ENCODE measurements at regions not wholly inside any gene's neighbourhood (a gene's known extent, or its start where the extent isn't known, plus 50 kb on each side); places are given as distances from the start of the nearest gene placed in this dataset.

DNA sequence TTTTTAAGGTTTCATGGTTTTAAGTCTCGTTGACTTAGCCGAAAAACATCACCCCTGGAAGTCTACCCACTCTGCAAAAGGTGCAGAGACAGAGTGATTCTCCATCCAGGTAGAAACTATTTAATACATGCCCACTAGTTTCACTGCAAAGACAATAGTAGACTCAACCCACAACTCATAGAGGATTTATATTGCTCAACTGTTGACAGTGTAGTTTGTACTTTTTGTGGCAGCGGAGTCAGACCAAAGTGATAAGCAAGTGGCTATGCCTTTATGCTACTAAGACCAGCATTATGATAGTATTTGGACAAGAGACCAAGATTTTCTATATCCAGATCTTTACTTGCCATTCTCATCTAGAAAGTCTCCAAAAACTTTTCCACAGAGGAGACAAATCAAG, 98.8 kb upstream of the ZBTB20 start:
- no peaks in the 10 kb centered on the region for H3K4me1 Mint-ChIP-seq
- no peaks in the 10 kb centered on the region for H3K27me3 Mint-ChIP-seq (ENCODE audit: low read depth)
- H3K9me3 Mint-ChIP-seq: no peaks in the 10 kb centered on the region
- no peaks in the 10 kb centered on the region for H3K36me3 Mint-ChIP-seq (ENCODE audit: low read depth)
- H3K4me3 Mint-ChIP-seq: no peak overlapping the region
- no peak overlapping the region for H3K27ac Mint-ChIP-seq
- TF ChIP-seq, protein P1, sequence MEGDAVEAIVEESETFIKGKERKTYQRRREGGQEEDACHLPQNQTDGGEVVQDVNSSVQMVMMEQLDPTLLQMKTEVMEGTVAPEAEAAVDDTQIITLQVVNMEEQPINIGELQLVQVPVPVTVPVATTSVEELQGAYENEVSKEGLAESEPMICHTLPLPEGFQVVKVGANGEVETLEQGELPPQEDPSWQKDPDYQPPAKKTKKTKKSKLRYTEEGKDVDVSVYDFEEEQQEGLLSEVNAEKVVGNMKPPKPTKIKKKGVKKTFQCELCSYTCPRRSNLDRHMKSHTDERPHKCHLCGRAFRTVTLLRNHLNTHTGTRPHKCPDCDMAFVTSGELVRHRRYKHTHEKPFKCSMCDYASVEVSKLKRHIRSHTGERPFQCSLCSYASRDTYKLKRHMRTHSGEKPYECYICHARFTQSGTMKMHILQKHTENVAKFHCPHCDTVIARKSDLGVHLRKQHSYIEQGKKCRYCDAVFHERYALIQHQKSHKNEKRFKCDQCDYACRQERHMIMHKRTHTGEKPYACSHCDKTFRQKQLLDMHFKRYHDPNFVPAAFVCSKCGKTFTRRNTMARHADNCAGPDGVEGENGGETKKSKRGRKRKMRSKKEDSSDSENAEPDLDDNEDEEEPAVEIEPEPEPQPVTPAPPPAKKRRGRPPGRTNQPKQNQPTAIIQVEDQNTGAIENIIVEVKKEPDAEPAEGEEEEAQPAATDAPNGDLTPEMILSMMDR (IDR thresholded peaks at IDR 0.05; ENCODE audit: unreplicated experiment in 3 of 3): no peak

DNA sequence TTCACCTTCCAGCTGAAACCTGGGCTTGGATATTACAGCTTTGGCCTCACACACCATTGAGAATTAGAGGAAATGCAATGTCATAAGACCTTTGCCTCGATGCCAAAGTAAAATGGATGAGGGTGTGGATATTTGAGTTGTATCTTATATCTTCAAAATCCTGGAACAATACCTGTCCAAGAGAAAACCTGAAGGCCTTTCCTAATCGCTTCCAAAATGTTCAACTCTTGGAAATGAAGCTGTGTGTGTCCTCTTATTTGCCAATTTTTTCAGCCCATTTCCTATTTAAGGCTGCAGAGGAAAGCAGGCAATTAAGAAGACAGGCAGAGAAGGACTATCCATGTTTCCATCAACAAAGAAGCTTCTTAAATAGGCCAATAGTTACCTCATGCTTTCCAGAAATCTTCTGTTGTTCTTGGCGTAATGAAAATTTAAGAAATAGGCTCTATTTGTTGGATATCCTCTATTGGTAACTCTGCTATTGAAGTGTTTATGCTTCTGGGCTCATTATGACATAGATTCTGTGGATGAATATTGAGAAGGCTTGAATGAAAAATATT, 99.5 kb upstream of the ZBTB20 start:
- H3K27me3 Mint-ChIP-seq (ENCODE audit: low read depth): no peaks in the 10 kb centered on the region
- H3K4me1 Mint-ChIP-seq: no peaks in the 10 kb centered on the region
- no peaks in the 10 kb centered on the region for H3K9me3 Mint-ChIP-seq
- TF ChIP-seq, protein P1 (IDR thresholded peaks at IDR 0.05; ENCODE audit: unreplicated experiment in 3 of 3): no peak
- no peak overlapping the region for H3K4me3 Mint-ChIP-seq
- no peaks in the 10 kb centered on the region for H3K36me3 Mint-ChIP-seq (ENCODE audit: low read depth)
- no peak overlapping the region for H3K27ac Mint-ChIP-seq

DNA sequence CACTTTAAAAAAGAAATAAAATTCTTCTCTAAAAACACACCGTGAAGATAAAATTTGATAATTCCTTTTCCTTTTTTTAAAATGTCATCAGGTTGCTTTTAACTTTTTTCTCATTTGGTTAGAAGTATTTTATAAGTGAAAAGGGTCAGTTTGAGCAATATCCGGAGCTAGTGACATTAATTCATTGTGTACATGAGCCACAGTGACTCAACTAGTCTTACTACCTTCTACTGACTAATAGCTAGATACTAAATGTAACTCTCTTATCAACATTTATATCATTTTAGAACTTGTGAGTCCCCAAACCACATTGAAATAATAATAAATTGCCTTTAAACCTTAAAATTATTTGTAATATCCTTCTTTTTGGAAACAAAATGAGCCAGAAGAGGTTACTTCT, 101.2 kb upstream of the ZBTB20 start:
- TF ChIP-seq, protein P1 (IDR thresholded peaks at IDR 0.05; ENCODE audit: unreplicated experiment in 3 of 3): no peak
- H3K4me1 Mint-ChIP-seq: no peaks in the 10 kb centered on the region
- no peak overlapping the region for H3K27ac Mint-ChIP-seq
- no peak overlapping the region for H3K4me3 Mint-ChIP-seq
- no peaks in the 10 kb centered on the region for H3K27me3 Mint-ChIP-seq (ENCODE audit: low read depth)
- no peaks in the 10 kb centered on the region for H3K9me3 Mint-ChIP-seq
- no peaks in the 10 kb centered on the region for H3K36me3 Mint-ChIP-seq (ENCODE audit: low read depth)

DNA sequence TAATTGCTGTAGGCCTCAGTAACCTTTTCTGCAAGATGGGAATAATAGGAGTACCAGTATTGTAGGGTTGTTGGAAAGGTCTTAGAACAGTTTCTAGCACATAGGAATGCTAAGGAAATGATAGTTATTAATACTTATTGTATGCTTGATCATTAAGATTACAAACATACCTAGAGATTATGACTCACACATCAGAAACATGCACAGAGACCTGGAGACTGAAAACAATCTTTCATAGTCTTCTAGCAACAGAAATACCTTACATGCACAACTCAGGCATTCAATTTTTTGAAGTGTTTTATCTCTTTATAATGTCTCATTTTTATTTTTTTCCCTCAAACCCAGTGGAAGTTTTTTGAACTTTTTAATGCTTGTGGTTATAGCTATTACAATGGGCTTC, 104.4 kb upstream of the ZBTB20 start:
- TF ChIP-seq, protein P1 (IDR thresholded peaks at IDR 0.05; ENCODE audit: unreplicated experiment in 3 of 3): no peak
- Mint-ChIP-seq H3K27me3 (ENCODE audit: low read depth) (no peaks in the 10 kb centered on the region), H3K9me3 (peaks cover 15% of the 10 kb centered on the region), H3K27ac (no peak overlapping the region), H3K36me3 (ENCODE audit: low read depth) (no peaks in the 10 kb centered on the region), H3K4me1 (no peaks in the 10 kb centered on the region), H3K4me3 (no peak overlapping the region)

GRCh38 chr3:115252679-115253078, 105.6 kb upstream of the ZBTB20 start:
- no peaks in the 10 kb centered on the region for H3K36me3 Mint-ChIP-seq (ENCODE audit: low read depth)
- no peak overlapping the region for H3K4me3 Mint-ChIP-seq
- H3K27ac Mint-ChIP-seq: no peak overlapping the region
- H3K27me3 Mint-ChIP-seq (ENCODE audit: low read depth): no peaks in the 10 kb centered on the region
- no peaks in the 10 kb centered on the region for H3K4me1 Mint-ChIP-seq
- TF ChIP-seq, protein P1 (IDR thresholded peaks at IDR 0.05; ENCODE audit: unreplicated experiment in 3 of 3): no peak
- peaks cover 23% of the 10 kb centered on the region for H3K9me3 Mint-ChIP-seq

DNA sequence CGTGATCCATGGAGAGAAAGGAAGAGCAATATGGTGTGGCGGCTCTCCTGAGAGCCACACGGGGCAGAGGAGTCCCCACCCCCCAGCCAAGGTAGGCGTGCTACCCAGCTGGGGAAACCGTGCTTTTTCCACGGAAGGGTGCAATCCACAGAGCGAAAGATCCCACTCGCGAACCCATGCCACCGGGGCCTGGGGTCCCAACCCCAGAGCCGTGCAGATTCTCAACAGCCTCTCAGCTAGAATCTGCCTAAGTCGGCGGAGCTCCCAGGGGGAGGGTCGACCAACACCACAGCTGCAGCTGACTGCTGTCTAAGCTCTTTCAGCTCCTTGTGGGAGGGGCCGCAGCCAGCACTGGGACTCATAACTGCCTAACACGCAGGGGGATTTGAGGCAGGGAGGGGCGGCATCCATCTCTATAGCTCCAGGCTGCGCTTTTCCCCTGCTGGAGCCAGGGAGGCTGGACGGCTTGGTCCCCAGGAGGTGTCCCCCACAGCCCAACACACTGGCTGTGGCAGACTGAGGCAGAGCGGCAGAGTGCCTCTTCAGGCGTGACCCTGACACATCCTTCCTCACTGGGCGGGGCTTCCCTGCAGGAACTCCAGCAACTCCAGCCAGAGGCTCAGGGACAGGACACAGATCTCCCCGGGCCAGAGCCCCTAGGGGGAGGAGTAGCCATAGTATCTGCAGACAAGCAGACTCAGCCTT, 107.6 kb upstream of the ZBTB20 start:
- H3K9me3 Mint-ChIP-seq: peaks cover 23% of the 10 kb centered on the region
- H3K27ac Mint-ChIP-seq: no peak overlapping the region

More for the DNA sequence above, 107.6 kb upstream of the ZBTB20 start:
- TF ChIP-seq, protein P1 (IDR thresholded peaks at IDR 0.05; ENCODE audit: unreplicated experiment in 3 of 3): no peak
- Mint-ChIP-seq H3K36me3 (ENCODE audit: low read depth) (no peaks in the 10 kb centered on the region), H3K4me3 (no peak overlapping the region), H3K27me3 (ENCODE audit: low read depth) (no peaks in the 10 kb centered on the region), H3K4me1 (no peaks in the 10 kb centered on the region)

Measured in nephron (organoid).